ENCODE measurements at regions not wholly inside any gene's neighbourhood (a gene's known extent, or its start where the extent isn't known, plus 50 kb on each side); places are given as distances from the start of the nearest gene placed in this dataset.

DNA sequence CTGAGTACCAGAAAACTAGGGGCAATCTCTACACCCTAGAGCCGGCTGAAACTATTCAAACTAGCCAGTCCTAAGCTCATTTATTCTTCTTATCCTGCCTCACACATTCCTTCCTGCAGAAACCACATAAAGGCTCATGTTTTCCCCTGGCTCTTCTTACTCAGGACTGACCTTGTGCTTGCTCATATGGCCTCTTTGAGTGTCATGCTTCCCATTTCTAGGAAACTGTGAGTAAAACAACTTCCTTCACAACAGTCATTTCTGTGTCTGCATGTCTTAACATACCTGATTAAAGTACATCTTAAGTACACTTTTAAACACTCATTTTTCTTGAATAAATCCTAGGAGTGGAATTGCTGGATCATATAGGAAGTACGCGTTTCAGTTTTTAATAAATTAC lies 52.3 kb upstream of the KIAA1217 start:
- Histone ChIP-seq H3K9me3 (replicated peaks in 1 of 3) (no peaks in the 10 kb centered on the region), H3K4me1 (replicated peaks in 1 of 2) (no peaks in the 10 kb centered on the region), H3K27ac (no peak overlapping the region), H3K4me3 (no peak overlapping the region), H3K36me3 (replicated peaks in 1 of 2) (no peaks in the 10 kb centered on the region), H3K27me3 (no peaks in the 10 kb centered on the region)
- no peak for TF ChIP-seq POLR2A (IDR thresholded peaks at IDR 0.05)
- no peak for DNase-seq
- WGBS, 4 donors, result 84 to 92% (median 85%) methylated on average over 3 of the region's 3 CpGs
- intact Hi-C loops (cut with DNase I), result no loop called here

DNA sequence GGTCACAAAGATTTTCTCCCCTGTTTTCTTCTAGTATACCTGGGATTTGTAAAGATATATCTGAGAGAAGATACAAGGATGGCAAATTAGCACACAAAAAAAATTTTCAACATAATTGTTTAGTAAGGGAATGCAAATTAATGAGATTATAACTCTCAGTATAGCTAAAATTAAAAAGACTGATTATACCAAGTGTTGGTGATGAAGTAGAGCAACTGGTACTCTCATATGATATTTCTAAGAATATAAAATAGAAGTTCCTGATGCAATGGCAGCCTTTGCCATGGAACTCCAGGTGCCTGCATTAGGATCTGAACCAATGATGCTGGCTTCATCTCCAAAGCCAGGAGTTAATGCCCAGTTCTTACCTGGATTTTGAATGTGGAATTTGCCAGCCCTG lies 51.4 kb upstream of the KIAA1217 start:
- no peak for TF ChIP-seq POLR2A (IDR thresholded peaks at IDR 0.05)
- TF ChIP-seq, protein P1, sequence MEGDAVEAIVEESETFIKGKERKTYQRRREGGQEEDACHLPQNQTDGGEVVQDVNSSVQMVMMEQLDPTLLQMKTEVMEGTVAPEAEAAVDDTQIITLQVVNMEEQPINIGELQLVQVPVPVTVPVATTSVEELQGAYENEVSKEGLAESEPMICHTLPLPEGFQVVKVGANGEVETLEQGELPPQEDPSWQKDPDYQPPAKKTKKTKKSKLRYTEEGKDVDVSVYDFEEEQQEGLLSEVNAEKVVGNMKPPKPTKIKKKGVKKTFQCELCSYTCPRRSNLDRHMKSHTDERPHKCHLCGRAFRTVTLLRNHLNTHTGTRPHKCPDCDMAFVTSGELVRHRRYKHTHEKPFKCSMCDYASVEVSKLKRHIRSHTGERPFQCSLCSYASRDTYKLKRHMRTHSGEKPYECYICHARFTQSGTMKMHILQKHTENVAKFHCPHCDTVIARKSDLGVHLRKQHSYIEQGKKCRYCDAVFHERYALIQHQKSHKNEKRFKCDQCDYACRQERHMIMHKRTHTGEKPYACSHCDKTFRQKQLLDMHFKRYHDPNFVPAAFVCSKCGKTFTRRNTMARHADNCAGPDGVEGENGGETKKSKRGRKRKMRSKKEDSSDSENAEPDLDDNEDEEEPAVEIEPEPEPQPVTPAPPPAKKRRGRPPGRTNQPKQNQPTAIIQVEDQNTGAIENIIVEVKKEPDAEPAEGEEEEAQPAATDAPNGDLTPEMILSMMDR (IDR thresholded peaks at IDR 0.05), result no peak
- Histone ChIP-seq H3K4me3 (no peak overlapping the region), H3K27ac (no peak overlapping the region), H3K36me3 (replicated peaks in 1 of 2) (no peaks in the 10 kb centered on the region), H3K9me3 (replicated peaks in 1 of 3) (no peaks in the 10 kb centered on the region), H3K4me1 (replicated peaks in 1 of 2) (no peaks in the 10 kb centered on the region), H3K27me3 (no peaks in the 10 kb centered on the region)
- no peak for DNase-seq
- intact Hi-C loops (cut with DNase I), result no loop called here
